ENCODE measurements at regions not wholly inside any gene's neighbourhood (a gene's known extent, or its start where the extent isn't known, plus 50 kb on each side); places are given as distances from the start of the nearest gene placed in this dataset.

DNA sequence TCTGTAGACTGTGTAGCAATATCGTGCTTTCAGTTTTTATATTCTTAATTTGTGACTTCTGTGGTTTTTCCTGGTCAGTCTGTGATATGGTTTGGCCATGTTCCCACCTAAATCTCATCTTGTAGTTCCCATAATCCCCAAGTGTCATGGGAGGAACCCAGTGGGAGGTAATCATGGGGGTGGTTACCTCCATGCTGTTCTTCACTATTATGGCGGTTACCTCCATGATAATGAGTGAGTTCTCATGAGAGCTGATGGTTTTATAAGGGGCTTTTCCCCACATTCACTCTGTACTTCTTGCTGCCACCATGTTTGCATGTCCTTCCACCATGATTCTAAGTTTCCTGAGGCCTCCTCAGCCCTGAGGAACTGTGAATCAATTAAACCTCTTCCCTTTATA lies 169.8 kb downstream of the LEPR start:
- TF ChIP-seq, protein P1, sequence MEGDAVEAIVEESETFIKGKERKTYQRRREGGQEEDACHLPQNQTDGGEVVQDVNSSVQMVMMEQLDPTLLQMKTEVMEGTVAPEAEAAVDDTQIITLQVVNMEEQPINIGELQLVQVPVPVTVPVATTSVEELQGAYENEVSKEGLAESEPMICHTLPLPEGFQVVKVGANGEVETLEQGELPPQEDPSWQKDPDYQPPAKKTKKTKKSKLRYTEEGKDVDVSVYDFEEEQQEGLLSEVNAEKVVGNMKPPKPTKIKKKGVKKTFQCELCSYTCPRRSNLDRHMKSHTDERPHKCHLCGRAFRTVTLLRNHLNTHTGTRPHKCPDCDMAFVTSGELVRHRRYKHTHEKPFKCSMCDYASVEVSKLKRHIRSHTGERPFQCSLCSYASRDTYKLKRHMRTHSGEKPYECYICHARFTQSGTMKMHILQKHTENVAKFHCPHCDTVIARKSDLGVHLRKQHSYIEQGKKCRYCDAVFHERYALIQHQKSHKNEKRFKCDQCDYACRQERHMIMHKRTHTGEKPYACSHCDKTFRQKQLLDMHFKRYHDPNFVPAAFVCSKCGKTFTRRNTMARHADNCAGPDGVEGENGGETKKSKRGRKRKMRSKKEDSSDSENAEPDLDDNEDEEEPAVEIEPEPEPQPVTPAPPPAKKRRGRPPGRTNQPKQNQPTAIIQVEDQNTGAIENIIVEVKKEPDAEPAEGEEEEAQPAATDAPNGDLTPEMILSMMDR (IDR thresholded peaks at IDR 0.05): no peak
- TF ChIP-seq POLR2A (IDR thresholded peaks at IDR 0.05): no peak

All from lower leg skin (tissue), 3 donors.